NB4 (cell line): ENCODE measurements at regions not wholly inside any gene's neighbourhood (a gene's known extent, or its start where the extent isn't known, plus 50 kb on each side); places are given as distances from the start of the nearest gene placed in this dataset.

Source experiments
- DNase-seq: peaks from one replicate; pipeline ENCODE4 v3.0.0; 2010; ENCODE audit warnings: low read depth
- H3K4me3 ChIP-seq: one replicate; pipeline ENCODE4 v1.5.1; 2011; ENCODE audit warnings: mild to moderate bottlenecking, low read depth, low read length, moderate library complexity
- CTCF ChIP-seq: IDR thresholded peaks from one replicate; pipeline ENCODE4 v1.5.1; 2012; ENCODE audit warnings: low read depth, low read length
- MAX ChIP-seq: IDR thresholded peaks from 2 replicates; pipeline ENCODE4 v1.6.1; 2011; ENCODE audit warnings: low read depth, low read length
- MYC ChIP-seq: IDR thresholded peaks from 2 replicates; pipeline ENCODE4 v1.6.1; 2011; ENCODE audit warnings: low read depth, low read length
- POLR2A ChIP-seq: IDR thresholded peaks from 2 replicates; pipeline ENCODE4 v1.6.1; 2011; ENCODE audit warnings: mild to moderate bottlenecking; ENCODE audit not compliant: insufficient read length; ENCODE audit errors: extremely low read depth

DNA sequence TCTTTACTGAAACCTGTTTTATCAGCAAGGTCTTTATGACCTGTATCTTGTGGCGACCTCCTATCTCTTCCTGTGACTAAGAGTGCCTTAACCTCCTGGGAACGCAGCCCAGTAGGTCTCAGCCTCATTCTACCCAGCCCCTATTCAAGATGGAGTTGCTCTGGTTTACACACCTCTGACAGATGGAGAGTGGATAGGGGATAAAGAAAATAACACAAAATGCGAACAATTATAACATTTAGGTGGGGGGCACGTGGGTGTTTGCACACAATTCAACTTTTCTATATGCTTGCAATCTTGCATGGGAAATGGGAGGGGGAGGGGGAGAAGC, 83.3 kb downstream of the RMI2 start:
- H3K4me3 ChIP-seq = no peak overlapping the region
- no peak for DNase-seq
- no peak for TF ChIP-seq CTCF
- no peak for TF ChIP-seq MAX
- TF ChIP-seq MYC = no peak
- TF ChIP-seq POLR2A = no peak

DNA sequence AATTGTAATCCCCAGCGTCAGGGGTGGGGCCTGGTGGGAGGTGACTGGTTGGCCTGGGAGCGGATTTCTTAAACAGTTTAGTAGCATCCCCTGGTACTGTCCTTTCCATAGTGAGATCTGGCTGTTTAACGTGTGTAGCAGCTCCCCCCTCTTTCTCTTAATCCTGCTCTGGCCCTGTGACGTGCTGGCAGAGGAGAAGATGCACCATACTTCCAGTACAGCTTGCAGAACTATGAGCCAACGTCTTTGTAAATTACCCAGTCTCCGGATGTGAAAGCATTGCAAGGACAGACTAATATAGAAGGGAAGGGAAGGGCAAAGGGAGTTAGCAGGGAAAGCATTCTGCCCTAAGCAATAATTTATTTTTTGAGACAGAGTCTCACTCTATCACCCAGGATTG, 83.9 kb downstream of the RMI2 start:
- DNase-seq = no peak
- no peak overlapping the region for H3K4me3 ChIP-seq
- no peak for TF ChIP-seq MYC
- no peak for TF ChIP-seq POLR2A
- TF ChIP-seq MAX = no peak
- TF ChIP-seq CTCF = no peak

DNA sequence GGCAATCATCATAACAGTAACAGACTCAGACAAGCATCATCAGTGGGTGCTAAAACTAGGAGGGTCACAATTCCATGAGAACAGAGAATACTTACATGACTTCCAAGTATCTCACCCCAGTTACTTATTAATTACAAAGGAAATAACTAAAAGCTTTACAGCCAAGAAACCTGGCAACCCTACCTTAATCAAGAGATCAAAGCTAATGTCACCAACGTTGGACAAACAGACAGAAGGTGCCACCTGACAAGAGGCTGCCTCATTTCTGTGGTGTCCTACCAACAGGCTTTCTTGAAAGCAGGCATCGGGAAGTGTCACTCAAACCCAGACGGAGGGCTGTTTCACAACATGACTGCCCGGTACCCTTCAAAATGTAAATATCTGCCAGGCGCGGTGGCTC, 84.6 kb downstream of the RMI2 start:
- no peak for TF ChIP-seq POLR2A
- no peak for TF ChIP-seq CTCF
- no peak for TF ChIP-seq MYC
- TF ChIP-seq MAX = no peak
- no peak for DNase-seq
- H3K4me3 ChIP-seq = no peak overlapping the region

DNA sequence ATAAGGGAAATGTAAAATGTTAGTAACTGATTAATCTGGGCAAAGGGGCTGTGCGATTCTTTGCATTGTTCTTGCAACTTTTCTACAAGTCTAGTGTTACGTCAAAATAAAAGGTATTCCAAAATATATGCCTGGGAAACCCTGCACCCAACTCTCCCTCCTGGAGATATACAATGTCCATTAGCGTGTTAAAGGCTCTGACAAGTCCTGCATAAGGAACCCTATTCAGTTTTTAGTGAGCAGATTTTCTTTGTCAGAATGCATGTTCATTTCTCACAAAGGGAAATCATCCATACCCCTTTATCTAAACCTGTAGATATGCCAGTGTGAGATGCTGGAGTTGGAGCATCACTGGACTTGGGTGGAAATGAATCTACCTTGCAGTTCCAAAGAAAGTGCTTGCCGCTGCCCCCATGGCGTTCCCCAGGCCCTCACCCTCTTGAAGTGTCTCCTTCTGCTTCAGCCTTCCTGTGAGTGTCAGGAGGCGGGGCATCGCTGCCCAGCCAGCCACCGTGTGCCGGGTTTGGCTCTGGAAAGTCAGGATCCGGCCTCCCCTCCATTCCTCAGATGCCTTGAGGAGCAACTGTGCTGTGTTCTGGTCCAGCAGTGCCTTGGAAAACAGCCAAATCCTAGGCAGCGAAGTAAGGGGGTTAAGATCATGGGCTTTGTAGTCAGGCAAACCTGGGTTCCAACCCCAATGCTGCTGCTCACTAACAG, 85.5 kb downstream of the RMI2 start:
- H3K4me3 ChIP-seq = no peak overlapping the region
- no peak for DNase-seq
- TF ChIP-seq MAX (no peak), POLR2A (no peak), CTCF (no peak), MYC (no peak)

DNA sequence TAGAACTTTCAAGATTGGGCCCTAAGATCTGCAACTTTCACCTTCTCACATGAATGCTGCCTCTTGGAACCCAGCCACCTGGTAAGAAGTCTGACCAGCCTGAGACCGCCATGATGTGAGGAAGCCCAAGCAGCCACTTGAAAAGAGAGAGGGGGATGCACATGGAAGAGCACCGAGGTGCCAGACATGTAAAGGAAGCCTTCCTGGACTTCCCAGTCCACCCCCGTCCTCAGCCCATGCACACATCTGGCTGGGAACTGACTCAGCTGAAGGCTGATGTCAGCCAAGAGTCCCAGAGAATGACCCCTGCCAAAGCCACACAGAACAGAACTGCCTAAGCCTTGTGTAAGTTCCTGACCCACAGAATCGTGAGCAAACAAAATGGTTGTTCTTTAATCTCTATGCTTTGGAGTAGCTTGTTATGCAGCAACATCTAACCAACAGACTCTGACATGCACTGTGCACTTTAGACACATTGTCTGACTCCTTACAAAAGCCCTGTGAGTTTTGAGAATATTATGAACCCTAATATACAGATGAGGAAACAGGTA, 86.7 kb downstream of the RMI2 start:
- H3K4me3 ChIP-seq = no peak overlapping the region
- DNase-seq = no peak
- TF ChIP-seq MAX (no peak), POLR2A (no peak), CTCF (no peak), MYC (no peak)

DNA sequence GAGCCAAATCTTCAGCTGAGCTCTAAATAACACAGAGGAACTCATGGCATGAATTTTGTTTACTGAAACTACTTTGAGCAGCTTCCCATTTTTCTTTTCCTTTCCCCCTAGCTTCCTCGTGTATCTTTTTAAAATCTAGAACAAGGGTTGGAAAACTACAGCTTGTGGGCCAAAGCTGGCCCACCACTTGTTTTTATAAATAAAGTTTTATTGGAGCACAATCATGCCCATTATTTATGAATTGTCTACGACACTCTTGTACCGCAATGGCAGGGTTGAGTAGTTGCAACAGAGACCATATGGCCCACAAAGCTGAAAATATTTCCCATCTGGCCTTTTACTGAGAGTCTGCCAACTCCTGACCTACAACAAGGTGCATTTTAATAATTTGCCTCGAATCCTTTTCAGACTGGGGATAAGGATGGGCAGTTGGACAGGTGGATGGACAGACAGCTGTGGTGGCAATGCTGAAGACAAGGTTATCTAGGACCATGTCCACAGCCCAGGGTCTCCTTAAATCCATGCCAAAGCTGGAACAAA, 87.7 kb downstream of the RMI2 start:
- H3K4me3 ChIP-seq = no peak overlapping the region
- DNase-seq = no peak
- TF ChIP-seq MYC = no peak
- no peak for TF ChIP-seq MAX
- no peak for TF ChIP-seq POLR2A
- no peak for TF ChIP-seq CTCF
